ENCODE measurements at regions not wholly inside any gene's neighbourhood (a gene's known extent, or its start where the extent isn't known, plus 50 kb on each side); places are given as distances from the start of the nearest gene placed in this dataset.

GRCh38 chr2:52874466-52875106, 893.0 kb upstream of the CHAC2 start:
- intact Hi-C loops (cut with DNase I; ENCODE audit: low total_unique reads): no loop called here
- TF ChIP-seq CTCF (IDR thresholded peaks at IDR 0.05) (no peak), POLR2A (IDR thresholded peaks at IDR 0.05) (no peak)
- no peaks in the 10 kb centered on the region for H3K4me1 ChIP-seq
- H3K27me3 ChIP-seq: no peaks in the 10 kb centered on the region
- no peak for DNase-seq
- H3K9me3 ChIP-seq: no peaks in the 10 kb centered on the region
- H3K4me3 ChIP-seq: no peak overlapping the region
- H3K27ac ChIP-seq: no peak overlapping the region
- no peaks in the 10 kb centered on the region for H3K36me3 ChIP-seq

- TF ChIP-seq POLR2A (IDR thresholded peaks at IDR 0.05): no peak
- no peak for TF ChIP-seq CTCF (IDR thresholded peaks at IDR 0.05)
- Histone ChIP-seq H3K36me3 (no peaks in the 10 kb centered on the region), H3K27me3 (no peaks in the 10 kb centered on the region), H3K9me3 (no peaks in the 10 kb centered on the region), H3K4me3 (no peak overlapping the region), H3K4me1 (no peaks in the 10 kb centered on the region), H3K27ac (no peak overlapping the region)
- intact Hi-C loops (cut with DNase I; ENCODE audit: low total_unique reads): no loop called here
- DNase-seq: no peak
Measured at GRCh38 chr2:52862801-52863200, 904.8 kb upstream of the CHAC2 start.

GRCh38 chr2:52861596-52861995, 906.0 kb upstream of the CHAC2 start:
- intact Hi-C loops (cut with DNase I; ENCODE audit: low total_unique reads): no loop called here
- H3K4me3 ChIP-seq: no peak overlapping the region

GRCh38 chr2:52859065-52859464, 908.5 kb upstream of the CHAC2 start:
- Histone ChIP-seq H3K4me1 (no peaks in the 10 kb centered on the region), H3K27me3 (no peaks in the 10 kb centered on the region), H3K36me3 (no peaks in the 10 kb centered on the region), H3K27ac (no peak overlapping the region), H3K9me3 (no peaks in the 10 kb centered on the region), H3K4me3 (no peak overlapping the region)
- TF ChIP-seq CTCF (IDR thresholded peaks at IDR 0.05) (no peak), POLR2A (IDR thresholded peaks at IDR 0.05) (no peak)
- no peak for DNase-seq
- intact Hi-C loops (cut with DNase I; ENCODE audit: low total_unique reads): no loop called here

More at GRCh38 chr2:52861596-52861995, 906.0 kb upstream of the CHAC2 start:
- Histone ChIP-seq H3K27ac (no peak overlapping the region), H3K4me1 (no peaks in the 10 kb centered on the region), H3K27me3 (no peaks in the 10 kb centered on the region), H3K36me3 (no peaks in the 10 kb centered on the region), H3K9me3 (no peaks in the 10 kb centered on the region)
- no peak for DNase-seq
- no peak for TF ChIP-seq POLR2A (IDR thresholded peaks at IDR 0.05)
- no peak for TF ChIP-seq CTCF (IDR thresholded peaks at IDR 0.05)

- H3K27ac ChIP-seq: no peak overlapping the region
- intact Hi-C loops (cut with DNase I; ENCODE audit: low total_unique reads): no loop called here
- no peak for DNase-seq
- no peaks in the 10 kb centered on the region for H3K27me3 ChIP-seq
- no peaks in the 10 kb centered on the region for H3K4me1 ChIP-seq
- no peaks in the 10 kb centered on the region for H3K9me3 ChIP-seq
- no peak for TF ChIP-seq CTCF (IDR thresholded peaks at IDR 0.05)
- no peak for TF ChIP-seq POLR2A (IDR thresholded peaks at IDR 0.05)
- H3K4me3 ChIP-seq: no peak overlapping the region
- H3K36me3 ChIP-seq: no peaks in the 10 kb centered on the region
Measured at GRCh38 chr2:52857722-52858121, 909.9 kb upstream of the CHAC2 start.
